ENCODE measurements at regions not wholly inside any gene's neighbourhood (a gene's known extent, or its start where the extent isn't known, plus 50 kb on each side); places are given as distances from the start of the nearest gene placed in this dataset.

DNA sequence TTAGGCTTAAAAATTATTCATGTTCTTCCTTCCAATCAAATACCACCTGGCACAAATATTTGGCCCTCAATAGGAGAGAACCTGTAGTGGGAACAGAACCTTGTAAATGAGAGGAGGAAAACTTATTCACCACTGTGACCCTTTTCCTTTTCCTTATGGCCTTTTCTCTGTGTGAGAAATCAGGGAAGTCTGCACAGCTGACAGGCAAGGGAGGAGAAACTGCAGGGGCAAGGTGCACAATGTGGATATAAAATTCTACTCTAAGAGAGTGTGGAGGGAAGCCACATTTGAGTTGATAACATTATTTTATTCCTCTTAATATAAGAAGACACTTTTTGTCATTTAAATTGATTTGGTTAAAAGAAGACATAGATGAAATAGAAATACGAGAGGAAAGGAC, 1247.0 kb upstream of the CHAC2 start:
- TF ChIP-seq, protein P1, sequence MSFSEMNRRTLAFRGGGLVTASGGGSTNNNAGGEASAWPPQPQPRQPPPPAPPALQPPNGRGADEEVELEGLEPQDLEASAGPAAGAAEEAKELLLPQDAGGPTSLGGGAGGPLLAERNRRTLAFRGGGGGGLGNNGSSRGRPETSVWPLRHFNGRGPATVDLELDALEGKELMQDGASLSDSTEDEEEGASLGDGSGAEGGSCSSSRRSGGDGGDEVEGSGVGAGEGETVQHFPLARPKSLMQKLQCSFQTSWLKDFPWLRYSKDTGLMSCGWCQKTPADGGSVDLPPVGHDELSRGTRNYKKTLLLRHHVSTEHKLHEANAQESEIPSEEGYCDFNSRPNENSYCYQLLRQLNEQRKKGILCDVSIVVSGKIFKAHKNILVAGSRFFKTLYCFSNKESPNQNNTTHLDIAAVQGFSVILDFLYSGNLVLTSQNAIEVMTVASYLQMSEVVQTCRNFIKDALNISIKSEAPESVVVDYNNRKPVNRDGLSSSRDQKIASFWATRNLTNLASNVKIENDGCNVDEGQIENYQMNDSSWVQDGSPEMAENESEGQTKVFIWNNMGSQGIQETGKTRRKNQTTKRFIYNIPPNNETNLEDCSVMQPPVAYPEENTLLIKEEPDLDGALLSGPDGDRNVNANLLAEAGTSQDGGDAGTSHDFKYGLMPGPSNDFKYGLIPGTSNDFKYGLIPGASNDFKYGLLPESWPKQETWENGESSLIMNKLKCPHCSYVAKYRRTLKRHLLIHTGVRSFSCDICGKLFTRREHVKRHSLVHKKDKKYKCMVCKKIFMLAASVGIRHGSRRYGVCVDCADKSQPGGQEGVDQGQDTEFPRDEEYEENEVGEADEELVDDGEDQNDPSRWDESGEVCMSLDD (tag by site-specific recombination; IDR thresholded peaks at IDR 0.05) = no peak
- TF ChIP-seq GLI2 (tag by site-specific recombination; IDR thresholded peaks at IDR 0.05; ENCODE audit: borderline replicate concordance, low read depth) (no peak), ZNF792 (tag by site-specific recombination; IDR thresholded peaks at IDR 0.05) (no peak), SCRT1 (tag by site-specific recombination; IDR thresholded peaks at IDR 0.05; ENCODE audit: borderline replicate concordance) (no peak), ZNF664 (tag by site-specific recombination; IDR thresholded peaks at IDR 0.05) (no peak), ZNF157 (tag by site-specific recombination; IDR thresholded peaks at IDR 0.05) (no peak), ZNF48 (tag by site-specific recombination; IDR thresholded peaks at IDR 0.05) (no peak), ZSCAN23 (tag by site-specific recombination; IDR thresholded peaks at IDR 0.05) (no peak), TRIM28 (IDR thresholded peaks at IDR 0.05; ENCODE audit: borderline replicate concordance, low read length) (no peak), ZNF19 (tag by site-specific recombination; IDR thresholded peaks at IDR 0.05; ENCODE audit: low read depth) (no peak), ZBTB8A (tag by site-specific recombination; IDR thresholded peaks at IDR 0.05) (no peak), ZNF623 (tag by site-specific recombination; IDR thresholded peaks at IDR 0.05) (no peak), WT1 (tag by site-specific recombination; IDR thresholded peaks at IDR 0.05) (no peak), ZNF214 (tag by site-specific recombination; IDR thresholded peaks at IDR 0.05; ENCODE audit: borderline replicate concordance) (no peak)
- TF ChIP-seq, protein P2, sequence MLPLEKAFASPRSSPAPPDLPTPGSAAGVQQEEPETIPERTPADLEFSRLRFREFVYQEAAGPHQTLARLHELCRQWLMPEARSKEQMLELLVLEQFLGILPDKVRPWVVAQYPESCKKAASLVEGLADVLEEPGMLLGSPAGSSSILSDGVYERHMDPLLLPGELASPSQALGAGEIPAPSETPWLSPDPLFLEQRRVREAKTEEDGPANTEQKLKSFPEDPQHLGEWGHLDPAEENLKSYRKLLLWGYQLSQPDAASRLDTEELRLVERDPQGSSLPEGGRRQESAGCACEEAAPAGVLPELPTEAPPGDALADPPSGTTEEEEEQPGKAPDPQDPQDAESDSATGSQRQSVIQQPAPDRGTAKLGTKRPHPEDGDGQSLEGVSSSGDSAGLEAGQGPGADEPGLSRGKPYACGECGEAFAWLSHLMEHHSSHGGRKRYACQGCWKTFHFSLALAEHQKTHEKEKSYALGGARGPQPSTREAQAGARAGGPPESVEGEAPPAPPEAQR (tag by site-specific recombination; IDR thresholded peaks at IDR 0.05) = no peak
- TF ChIP-seq, protein P3, sequence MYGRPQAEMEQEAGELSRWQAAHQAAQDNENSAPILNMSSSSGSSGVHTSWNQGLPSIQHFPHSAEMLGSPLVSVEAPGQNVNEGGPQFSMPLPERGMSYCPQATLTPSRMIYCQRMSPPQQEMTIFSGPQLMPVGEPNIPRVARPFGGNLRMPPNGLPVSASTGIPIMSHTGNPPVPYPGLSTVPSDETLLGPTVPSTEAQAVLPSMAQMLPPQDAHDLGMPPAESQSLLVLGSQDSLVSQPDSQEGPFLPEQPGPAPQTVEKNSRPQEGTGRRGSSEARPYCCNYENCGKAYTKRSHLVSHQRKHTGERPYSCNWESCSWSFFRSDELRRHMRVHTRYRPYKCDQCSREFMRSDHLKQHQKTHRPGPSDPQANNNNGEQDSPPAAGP (tag by site-specific recombination; IDR thresholded peaks at IDR 0.05) = no peak
- TF ChIP-seq, protein P4, sequence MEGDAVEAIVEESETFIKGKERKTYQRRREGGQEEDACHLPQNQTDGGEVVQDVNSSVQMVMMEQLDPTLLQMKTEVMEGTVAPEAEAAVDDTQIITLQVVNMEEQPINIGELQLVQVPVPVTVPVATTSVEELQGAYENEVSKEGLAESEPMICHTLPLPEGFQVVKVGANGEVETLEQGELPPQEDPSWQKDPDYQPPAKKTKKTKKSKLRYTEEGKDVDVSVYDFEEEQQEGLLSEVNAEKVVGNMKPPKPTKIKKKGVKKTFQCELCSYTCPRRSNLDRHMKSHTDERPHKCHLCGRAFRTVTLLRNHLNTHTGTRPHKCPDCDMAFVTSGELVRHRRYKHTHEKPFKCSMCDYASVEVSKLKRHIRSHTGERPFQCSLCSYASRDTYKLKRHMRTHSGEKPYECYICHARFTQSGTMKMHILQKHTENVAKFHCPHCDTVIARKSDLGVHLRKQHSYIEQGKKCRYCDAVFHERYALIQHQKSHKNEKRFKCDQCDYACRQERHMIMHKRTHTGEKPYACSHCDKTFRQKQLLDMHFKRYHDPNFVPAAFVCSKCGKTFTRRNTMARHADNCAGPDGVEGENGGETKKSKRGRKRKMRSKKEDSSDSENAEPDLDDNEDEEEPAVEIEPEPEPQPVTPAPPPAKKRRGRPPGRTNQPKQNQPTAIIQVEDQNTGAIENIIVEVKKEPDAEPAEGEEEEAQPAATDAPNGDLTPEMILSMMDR (tag by site-specific recombination; IDR thresholded peaks at IDR 0.05) = no peak
- TF ChIP-seq, protein P5, sequence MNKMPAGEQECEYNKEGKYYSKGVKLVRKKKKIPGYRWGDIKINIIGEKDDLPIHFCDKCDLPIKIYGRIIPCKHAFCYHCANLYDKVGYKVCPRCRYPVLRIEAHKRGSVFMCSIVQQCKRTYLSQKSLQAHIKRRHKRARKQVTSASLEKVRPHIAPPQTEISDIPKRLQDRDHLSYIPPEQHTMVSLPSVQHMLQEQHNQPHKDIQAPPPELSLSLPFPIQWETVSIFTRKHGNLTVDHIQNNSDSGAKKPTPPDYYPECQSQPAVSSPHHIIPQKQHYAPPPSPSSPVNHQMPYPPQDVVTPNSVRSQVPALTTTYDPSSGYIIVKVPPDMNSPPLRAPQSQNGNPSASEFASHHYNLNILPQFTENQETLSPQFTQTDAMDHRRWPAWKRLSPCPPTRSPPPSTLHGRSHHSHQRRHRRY (tag by site-specific recombination; IDR thresholded peaks at IDR 0.05) = no peak
- Histone ChIP-seq H3K9me3 (ENCODE audit: control insufficient read depth, insufficient read depth, low read depth, low read length) (no peaks in the 10 kb centered on the region), H3K4me1 (ENCODE audit: control insufficient read depth, insufficient read depth, low read length) (no peaks in the 10 kb centered on the region), H3K4me3 (ENCODE audit: low read depth, low read length) (no peak overlapping the region), H3K27ac (ENCODE audit: extremely low read depth, low read depth, low read length) (no peak overlapping the region), H3K36me3 (ENCODE audit: control insufficient read depth in 2 of 2, insufficient read depth in 1 of 2, low read length in 2 of 2) (no peaks in the 10 kb centered on the region)
- ChIA-PET CTCF (no interaction called here), POLR2A (no interaction called here)

DNA sequence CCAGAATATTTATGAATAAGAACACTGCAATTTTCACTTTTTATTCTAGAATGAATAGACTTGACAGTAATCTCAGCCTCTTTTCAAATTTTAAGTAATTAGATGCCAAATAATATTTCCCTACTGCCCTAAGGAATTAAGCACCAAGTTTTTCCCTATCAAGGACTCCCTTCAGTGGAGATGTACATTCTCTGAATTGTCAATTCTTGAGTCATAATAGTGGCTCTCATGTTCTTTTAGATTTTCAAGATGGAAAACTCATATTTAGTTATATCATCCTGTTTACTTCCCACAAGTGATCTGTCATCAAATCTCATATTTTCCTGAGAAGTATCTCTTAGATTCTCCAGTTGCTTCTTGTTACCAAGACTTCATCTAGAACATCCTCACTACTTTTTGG, 1248.9 kb upstream of the CHAC2 start:
- ChIA-PET POLR2A (no interaction called here), CTCF (no interaction called here)
- Histone ChIP-seq H3K4me3 (ENCODE audit: low read depth, low read length) (no peak overlapping the region), H3K27ac (ENCODE audit: extremely low read depth, low read depth, low read length) (no peak overlapping the region), H3K9me3 (ENCODE audit: control insufficient read depth, insufficient read depth, low read depth, low read length) (no peaks in the 10 kb centered on the region), H3K4me1 (ENCODE audit: control insufficient read depth, insufficient read depth, low read length) (no peaks in the 10 kb centered on the region), H3K36me3 (ENCODE audit: control insufficient read depth in 2 of 2, insufficient read depth in 1 of 2, low read length in 2 of 2) (no peaks in the 10 kb centered on the region)
- TF ChIP-seq ZNF501 (tag by site-specific recombination; IDR thresholded peaks at IDR 0.05) = no peak
- TF ChIP-seq ZNF354C (tag by site-specific recombination; IDR thresholded peaks at IDR 0.05; ENCODE audit: borderline replicate concordance, low read depth) = no peak
- TF ChIP-seq ZIC2 (tag by site-specific recombination; IDR thresholded peaks at IDR 0.05) = no peak
- no peak for TF ChIP-seq ZNF341 (tag by site-specific recombination; IDR thresholded peaks at IDR 0.05; ENCODE audit: low read depth)
